GM23338 (cell line): ENCODE measurements at regions not wholly inside any gene's neighbourhood (a gene's known extent, or its start where the extent isn't known, plus 50 kb on each side); places are given as distances from the start of the nearest gene placed in this dataset.

Source experiments
- ATAC-seq: fragments of 200-7000 bp; cut with Tn5 transposase; 3 replicates; pipeline ENCODE4 v1.9.1; 2020
- DNase-seq: peaks from one replicate; pipeline ENCODE4 v3.0.0-alpha.2; 2015; ENCODE audit warnings: low spot score
- H2AFZ ChIP-seq: fragments of 200-600 bp; sonication (generic); 2 replicates; pipeline ENCODE4 v1.8.0; 2016; ENCODE audit warnings: antibody characterized with exemption, mild to moderate bottlenecking, moderate library complexity
- H3F3A ChIP-seq: fragments of 200-600 bp; sonication (generic); replicated peaks from 2 replicates; pipeline ENCODE4 v1.8.0; 2017; ENCODE audit warnings: antibody characterized with exemption, mixed run types, low read depth
- H3K27ac ChIP-seq: fragments of 200-600 bp; sonication (generic); 2 replicates; pipeline ENCODE4 v1.6.1; 2016; ENCODE audit warnings: low read depth
- H3K27me3 ChIP-seq: fragments of 200-600 bp; sonication (generic); 2 replicates; pipeline ENCODE4 v1.8.0; 2016; ENCODE audit warnings: mild to moderate bottlenecking, mixed run types, moderate library complexity; ENCODE audit not compliant: insufficient read depth
- H3K36me3 ChIP-seq: fragments of 200-600 bp; sonication (generic); 2 replicates; pipeline ENCODE4 v1.8.0; 2016; ENCODE audit warnings: mild to moderate bottlenecking; ENCODE audit not compliant: insufficient read depth
- H3K4me1 ChIP-seq: fragments of 200-600 bp; sonication (generic); 2 replicates; pipeline ENCODE4 v1.8.0; 2016; ENCODE audit warnings: mild to moderate bottlenecking, moderate library complexity; ENCODE audit not compliant: insufficient read depth
- H3K4me2 ChIP-seq: fragments of 200-600 bp; sonication (generic); 2 replicates; pipeline ENCODE4 v1.7.1; 2017; ENCODE audit warnings: mixed run types
- H3K4me3 ChIP-seq: fragments of 200-600 bp; sonication (generic); 2 replicates; pipeline ENCODE4 v1.6.1; 2016; ENCODE audit warnings: mixed run types
- H3K79me2 ChIP-seq: fragments of 200-600 bp; sonication (generic); replicated peaks from 2 replicates; pipeline ENCODE4 v1.8.0; 2017; ENCODE audit warnings: mild to moderate bottlenecking; ENCODE audit not compliant: insufficient read depth
- H3K9me2 ChIP-seq: fragments of 200-600 bp; sonication (generic); 2 replicates; pipeline ENCODE4 v1.8.0; 2017; ENCODE audit not compliant: insufficient read depth
- H4K20me1 ChIP-seq: fragments of 200-600 bp; sonication (generic); replicated peaks from 2 replicates; pipeline ENCODE4 v1.8.0; 2017; ENCODE audit warnings: mild to moderate bottlenecking; ENCODE audit not compliant: insufficient read depth
- H3K27ac Mint-ChIP-seq: 2 replicates; pipeline ENCODE4 v1.8.0; 2020; ENCODE audit warnings: inconsistent platforms, mild to moderate bottlenecking, moderate library complexity, mixed read lengths
- H3K27me3 Mint-ChIP-seq: 3 replicates; pipeline ENCODE4 v1.8.0; 2022; ENCODE audit warnings: low read depth, mild to moderate bottlenecking, moderate library complexity, mixed read lengths, inconsistent platforms; ENCODE audit not compliant: insufficient read depth, poor library complexity
- H3K36me3 Mint-ChIP-seq: 3 replicates; pipeline ENCODE4 v1.8.0; 2021; ENCODE audit warnings: low read depth, mild to moderate bottlenecking, inconsistent platforms, moderate library complexity, mixed read lengths
- H3K4me1 Mint-ChIP-seq: 3 replicates; pipeline ENCODE4 v1.8.0; 2020; ENCODE audit warnings: mild to moderate bottlenecking, inconsistent platforms, mixed read lengths
- H3K4me3 Mint-ChIP-seq: 3 replicates; pipeline ENCODE4 v1.8.0; 2021; ENCODE audit warnings: moderate library complexity, mild to moderate bottlenecking, inconsistent platforms, mixed read lengths
- H3K9me3 Mint-ChIP-seq: 3 replicates; pipeline ENCODE4 v1.8.0; 2020; ENCODE audit warnings: moderate library complexity, mild to moderate bottlenecking, inconsistent platforms, mixed read lengths
- CREB1 ChIP-seq: fragments of 250-450 bp; sonication (Bioruptor Pico); IDR thresholded peaks from 2 replicates; pipeline ENCODE4 v1.5.0; 2020; ENCODE audit warnings: low read depth, mild to moderate bottlenecking, moderate library complexity
- CTCF ChIP-seq, 2 experiments: fragments of 200-600 bp in 1 of 2; sonication (generic) in 1 of 2; conservative IDR thresholded peaks; 2 replicates each; pipeline versions ENCODE4 v1.5.1 to v1.6.1; 2016 to 2017; ENCODE audit warnings: antibody characterized with exemption in 2 of 2, low read depth in 2 of 2, mild to moderate bottlenecking in 2 of 2, moderate library complexity in 1 of 2
- ETS1 ChIP-seq: IDR thresholded peaks from 2 replicates; pipeline ENCODE4 v1.6.1; 2016; ENCODE audit warnings: antibody characterized with exemption
- EZH2 ChIP-seq: fragments of 200-600 bp; sonication (generic); IDR thresholded peaks from one replicate; pipeline ENCODE4 v1.8.0; 2017; ENCODE audit warnings: antibody characterized with exemption, mild to moderate bottlenecking, low read depth; ENCODE audit not compliant: unreplicated experiment
- EZH2phosphoT487 ChIP-seq: fragments of 200-600 bp; sonication (generic); IDR thresholded peaks from one replicate; pipeline ENCODE4 v1.8.1; 2018; ENCODE audit warnings: antibody characterized with exemption; ENCODE audit not compliant: unreplicated experiment
- JUNB ChIP-seq: IDR thresholded peaks from one replicate; pipeline ENCODE4 v1.6.1; 2016; ENCODE audit warnings: antibody characterized with exemption; ENCODE audit not compliant: unreplicated experiment
- NANOG ChIP-seq: IDR thresholded peaks from 2 replicates; pipeline ENCODE4 v1.6.1; 2016; ENCODE audit warnings: antibody characterized with exemption, borderline replicate concordance
- POLR2AphosphoS5 ChIP-seq: IDR thresholded peaks from 2 replicates; pipeline ENCODE4 v1.6.1; 2016; ENCODE audit warnings: antibody characterized with exemption, low read depth
- REST ChIP-seq: IDR thresholded peaks from one replicate; pipeline ENCODE4 v1.6.1; 2018; ENCODE audit warnings: antibody characterized with exemption; ENCODE audit not compliant: unreplicated experiment
- STAT1 ChIP-seq: IDR thresholded peaks from one replicate; pipeline ENCODE4 v1.6.1; 2016; ENCODE audit warnings: antibody characterized with exemption; ENCODE audit not compliant: unreplicated experiment
- ZNF114 ChIP-seq: fragments of 250-450 bp; sonication (Bioruptor Pico); IDR thresholded peaks from 2 replicates; pipeline ENCODE4 v1.5.0; 2020; ENCODE audit warnings: mild to moderate bottlenecking, moderate library complexity
- ZNF331 ChIP-seq: fragments of 250-450 bp; sonication (Bioruptor Pico); IDR thresholded peaks from 2 replicates; pipeline ENCODE4 v1.5.0; 2020; ENCODE audit warnings: low read depth, mild to moderate bottlenecking, moderate library complexity
- ZNF462 ChIP-seq: fragments of 250-450 bp; sonication (Bioruptor Pico); IDR thresholded peaks from 2 replicates; pipeline ENCODE4 v1.5.0; 2020; ENCODE audit warnings: mild to moderate bottlenecking, moderate library complexity

GRCh38 chr5:160921423-160922285 is 69.6 kb upstream of the ATP10B start:
- no peak for ATAC-seq
- no peaks in the 10 kb centered on the region for H3K9me2 ChIP-seq
- no peaks in the 10 kb centered on the region for H3K79me2 ChIP-seq
- H3K27ac ChIP-seq, result no peak overlapping the region
- no peaks in the 10 kb centered on the region for H3K36me3 ChIP-seq
- peaks cover 5% of the 10 kb centered on the region for H3K4me1 ChIP-seq
- H3K27ac Mint-ChIP-seq, result no peak overlapping the region
- peaks cover 4% of the 10 kb centered on the region for H3K27me3 Mint-ChIP-seq
- H2AFZ ChIP-seq, result no peak overlapping the region
- no peaks in the 10 kb centered on the region for H3K36me3 Mint-ChIP-seq
- no peak overlapping the region for H3K4me2 ChIP-seq
- no peak overlapping the region for H3K4me3 ChIP-seq
- no peak overlapping the region for H3K4me3 Mint-ChIP-seq
- no peaks in the 10 kb centered on the region for H3F3A ChIP-seq
- TF ChIP-seq STAT1 (no peak), ETS1 (no peak), REST (no peak), ZNF331 (no peak), EZH2 (no peak), EZH2phosphoT487 (no peak), ZNF114 (CRISPR knock-in tag) (no peak), NANOG (no peak), CREB1 (no peak), POLR2AphosphoS5 (no peak), ZNF462 (CRISPR knock-in tag) (no peak), JUNB (no peak), CTCF (conservative IDR thresholded peaks at IDR 0.05; ENCODE audit: low read depth in 2 of 2) (no peak)
- peaks cover 13% of the 10 kb centered on the region for H3K4me1 Mint-ChIP-seq
- DNase-seq, result no peak
- H3K9me3 Mint-ChIP-seq, result no peaks in the 10 kb centered on the region
- H3K27me3 ChIP-seq, result no peaks in the 10 kb centered on the region
- no peaks in the 10 kb centered on the region for H4K20me1 ChIP-seq
